Head of caudate nucleus (tissue), 42 donors: ENCODE measurements at regions not wholly inside any gene's neighbourhood (a gene's known extent, or its start where the extent isn't known, plus 50 kb on each side); places are given as distances from the start of the nearest gene placed in this dataset.
A peak's percentile ranks its signal among the peaks of the same experiment; 100 is the strongest.
"Not testable (repeated sequence)": the region's sequence is repeated elsewhere in the genome, so short reads cannot be mapped to it uniquely, and the experiment has no call there.

Source experiments
- DNase-seq, 42 donors: peaks; one replicate each; pipeline versions ENCODE4 v3.0.0 to v3.0.0-alpha.2; 2020 to 2021; ENCODE audit warnings: mixed read lengths in 7 of 42
- intact Hi-C: fragments of 100-400 bp; cut with DNase I; formaldehyde crosslinking; loops from one replicate; pipeline ENCODE4 v1.15.0; 2022

DNA sequence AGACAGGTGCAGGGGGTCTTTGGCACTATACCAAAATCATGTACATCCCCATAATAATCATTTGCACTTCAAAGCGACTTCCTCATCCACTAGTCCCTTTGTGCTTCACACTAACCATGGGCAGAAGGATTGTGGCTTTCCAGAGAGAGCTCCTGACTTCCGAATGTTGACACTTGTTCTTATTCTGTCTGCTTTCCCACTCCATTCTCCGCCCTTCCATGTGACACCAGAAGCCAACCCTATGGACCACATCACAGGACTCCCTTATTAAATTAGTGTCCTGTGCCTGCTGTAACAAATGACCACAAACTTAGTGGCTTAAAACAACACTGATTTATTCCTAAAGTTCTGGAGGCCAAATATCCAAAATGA lies 91.6 kb downstream of the CMC2 start:
- DNase-seq, result no peak
- intact Hi-C loops, result no loop called here

- intact Hi-C loops, result no loop called here
- DNase-seq, result no peak
Observed at GRCh38 chr16:80914379-80915078, 92.2 kb downstream of the CMC2 start.

- intact Hi-C loops, result no loop called here
Observed at GRCh38 chr16:80913397-80913796, 93.3 kb downstream of the CMC2 start.

GRCh38 chr16:80912651-80913050 lies 94.0 kb downstream of the CMC2 start:
- DNase-seq, result no peak
- intact Hi-C loops, result no loop called here

More at GRCh38 chr16:80913397-80913796, 93.3 kb downstream of the CMC2 start:
- DNase-seq, result no peak

DNA sequence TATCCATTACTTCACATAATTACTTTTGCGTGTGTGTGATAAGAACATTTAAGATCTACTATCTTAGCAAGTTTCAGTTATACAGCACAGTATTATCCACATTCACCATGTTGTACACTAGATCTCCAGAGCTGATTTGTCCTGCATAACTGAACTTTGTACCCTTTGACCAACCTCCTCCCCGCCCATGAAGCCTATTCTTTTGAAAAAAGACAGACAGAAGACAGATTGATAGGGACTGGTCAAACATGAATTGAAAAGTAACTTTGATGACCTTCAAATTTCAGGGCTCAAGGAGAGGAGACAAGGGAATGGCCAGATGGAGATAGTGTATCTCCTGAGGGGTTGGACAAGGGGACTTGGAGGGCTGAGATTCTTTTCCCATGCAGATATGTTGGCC lies 96.3 kb downstream of the CMC2 start:
- DNase-seq, result no peak
- intact Hi-C loops, result no loop called here

GRCh38 chr16:80909720-80910119 lies 97.0 kb downstream of the CMC2 start:
- DNase-seq, result no peak
- intact Hi-C loops, result no loop called here

GRCh38 chr16:80906169-80906568 lies 100.5 kb downstream of the CMC2 start:
- intact Hi-C loops, DNase-seq: not testable (repeated sequence)

DNA sequence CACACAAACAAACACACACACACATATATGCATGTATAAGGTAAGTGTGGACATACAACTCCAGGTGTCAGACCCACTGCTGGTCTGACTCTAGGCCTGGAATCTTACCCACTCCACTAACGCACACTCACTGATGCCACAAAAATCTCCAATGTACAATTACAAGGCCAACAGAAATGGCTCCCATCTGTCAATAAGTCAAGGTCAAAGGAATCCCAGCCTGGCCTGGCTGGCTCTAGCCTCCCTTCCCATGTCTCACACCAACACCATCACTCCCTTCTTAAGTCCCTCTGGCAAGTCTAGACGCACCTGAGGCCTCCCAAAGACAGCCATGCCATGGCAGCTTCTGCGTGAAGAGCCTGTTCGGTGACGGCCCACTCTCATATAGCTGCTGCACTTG lies 99.2 kb upstream of the CDYL2 start:
- intact Hi-C loops, result no loop called here
- DNase-seq, result no peak

- intact Hi-C loops, result no loop called here
- no peak for DNase-seq
Observed at GRCh38 chr16:80902306-80903110, 98.1 kb upstream of the CDYL2 start.

GRCh38 chr16:80900593-80900954 lies 96.2 kb upstream of the CDYL2 start:
- intact Hi-C loops, result no loop called here
- DNase-seq, result no peak

DNA sequence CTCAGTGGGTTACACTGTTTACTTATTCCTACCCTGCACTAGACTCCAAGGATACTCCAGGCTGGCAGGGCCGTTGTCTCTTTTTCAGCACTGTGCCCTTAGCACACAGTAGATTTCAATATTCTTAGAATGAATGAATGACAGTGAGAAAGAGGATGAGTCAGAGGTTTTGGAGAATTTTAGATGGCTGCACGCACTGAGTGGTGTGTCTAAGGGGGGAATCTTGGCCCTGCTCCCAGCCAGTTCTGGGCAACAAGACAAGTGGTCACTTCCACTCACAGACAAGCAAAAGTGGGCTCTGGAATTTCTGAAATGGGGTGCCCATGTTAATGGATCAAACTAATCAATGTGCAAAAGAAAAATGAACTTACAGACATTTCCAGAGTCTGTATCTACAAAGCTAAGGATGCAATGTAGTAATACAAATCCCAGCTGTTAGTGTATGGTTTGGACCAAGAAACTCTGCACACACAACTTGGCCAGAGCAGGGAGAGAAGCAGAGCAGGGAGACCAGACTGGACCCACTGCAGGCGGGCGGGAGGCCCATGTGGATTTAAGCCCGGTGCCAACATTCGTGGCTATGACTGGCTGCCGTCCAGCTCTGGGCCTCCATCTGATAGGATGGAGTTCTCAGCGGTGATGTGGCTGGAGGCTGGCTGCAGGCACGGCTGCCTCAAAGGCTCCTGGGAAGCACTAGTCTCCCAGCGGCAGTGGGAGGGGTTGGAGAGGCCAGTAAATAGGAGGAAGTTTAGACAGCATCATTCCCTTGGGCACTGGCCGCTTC lies 95.6 kb upstream of the CDYL2 start:
- DNase-seq, result peak; percentile 14 to 83 (median 54)
- intact Hi-C loops, result no loop called here

DNA sequence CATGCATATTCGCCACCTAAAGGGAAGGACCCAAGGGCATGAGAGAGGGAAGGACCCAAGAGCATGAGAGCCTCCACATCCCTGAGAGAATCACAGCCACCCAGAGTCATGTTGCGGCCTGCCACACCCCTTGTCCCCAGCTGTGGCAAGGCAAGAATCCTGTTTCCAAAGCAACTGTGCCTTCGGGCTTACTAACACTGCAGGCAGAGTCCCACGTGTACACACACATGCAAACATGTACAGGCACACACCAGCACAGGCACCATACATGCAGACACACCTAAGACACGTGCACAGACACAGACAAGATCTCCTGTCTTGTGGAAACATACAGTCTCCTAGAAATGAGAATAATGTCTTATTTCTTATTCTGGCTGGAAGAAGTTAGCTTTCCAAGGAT lies 92.4 kb upstream of the CDYL2 start:
- peak in 2 of 42 donors; percentile 3 to 26 for DNase-seq

DNA sequence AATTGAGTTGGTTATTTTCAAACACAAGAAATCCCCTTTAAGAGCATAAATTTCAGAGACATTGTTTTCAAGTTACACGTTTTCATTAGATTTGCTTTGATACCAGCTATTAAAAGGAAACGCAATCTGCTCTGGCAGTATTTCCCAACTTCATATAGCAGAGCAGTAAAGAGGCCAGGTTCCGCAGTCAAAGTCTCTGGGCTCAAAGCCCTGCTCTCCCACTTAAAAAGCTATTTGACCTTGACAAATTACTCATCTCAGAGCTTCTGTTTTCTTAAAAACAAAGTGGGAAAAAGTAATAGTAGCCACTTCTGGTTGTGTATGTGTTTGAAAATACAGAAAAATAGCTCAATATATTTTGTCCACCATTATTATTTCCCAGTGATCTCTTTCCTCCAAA lies 89.7 kb upstream of the CDYL2 start:
- DNase-seq, result no peak
- intact Hi-C loops, result no loop called here

More for the DNA sequence above, 92.4 kb upstream of the CDYL2 start:
- intact Hi-C loops, result no loop called here

DNA sequence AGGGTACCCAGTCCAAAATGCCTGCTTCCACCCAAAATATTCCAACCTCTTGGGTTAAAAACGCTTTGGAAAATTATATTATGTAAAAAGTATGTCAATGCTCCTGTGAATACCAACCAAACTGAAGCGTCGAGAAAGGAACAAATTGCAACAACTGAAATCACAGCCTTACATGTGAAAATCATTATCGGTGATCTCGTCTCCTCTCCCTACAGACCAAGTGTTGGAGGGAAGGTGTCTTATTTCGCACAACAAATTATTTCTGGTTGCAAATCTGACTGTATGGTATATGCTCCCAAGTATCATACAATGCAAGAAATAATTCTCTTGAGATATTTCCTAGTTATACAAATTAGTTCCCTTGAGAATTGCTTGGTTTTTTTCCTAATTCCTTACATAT lies 89.3 kb upstream of the CDYL2 start:
- intact Hi-C loops, result no loop called here
- no peak for DNase-seq

- DNase-seq, intact Hi-C loops: not testable (repeated sequence)
Observed at GRCh38 chr16:80892395-80892794, 88.0 kb upstream of the CDYL2 start.

GRCh38 chr16:80889779-80890359 lies 85.5 kb upstream of the CDYL2 start:
- no peak for DNase-seq
- intact Hi-C loops, result no loop called here

- intact Hi-C loops, result no loop called here
- DNase-seq, result no peak
Observed at GRCh38 chr16:80887062-80887461, 82.7 kb upstream of the CDYL2 start.

- no peak for DNase-seq
- intact Hi-C loops, result no loop called here
Observed at GRCh38 chr16:80883816-80884215, 79.4 kb upstream of the CDYL2 start.

DNA sequence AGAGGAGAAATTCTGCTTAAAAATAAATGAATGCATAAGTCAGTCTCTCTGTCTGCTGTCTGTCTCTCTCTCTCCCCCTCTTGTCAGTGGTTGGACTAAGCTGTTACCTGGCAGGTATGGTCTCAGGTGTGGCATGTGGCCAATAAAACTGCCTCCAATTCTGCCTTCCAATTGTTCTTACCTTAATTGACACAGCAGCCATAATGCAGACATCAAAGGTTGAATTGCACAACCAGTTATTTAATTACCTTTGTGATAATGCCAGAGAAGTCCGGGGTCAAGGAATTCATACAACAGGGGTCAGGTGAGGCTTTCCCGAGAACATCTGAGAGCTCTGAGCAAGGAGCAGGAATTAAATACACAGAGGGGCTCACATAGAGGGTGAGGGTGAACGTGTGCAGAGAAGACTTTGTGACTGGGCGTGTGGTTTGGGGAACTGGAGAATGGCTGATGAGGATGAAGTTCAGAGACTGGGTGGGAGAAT lies 78.8 kb upstream of the CDYL2 start:
- intact Hi-C loops, result no loop called here
- DNase-seq, result no peak

DNA sequence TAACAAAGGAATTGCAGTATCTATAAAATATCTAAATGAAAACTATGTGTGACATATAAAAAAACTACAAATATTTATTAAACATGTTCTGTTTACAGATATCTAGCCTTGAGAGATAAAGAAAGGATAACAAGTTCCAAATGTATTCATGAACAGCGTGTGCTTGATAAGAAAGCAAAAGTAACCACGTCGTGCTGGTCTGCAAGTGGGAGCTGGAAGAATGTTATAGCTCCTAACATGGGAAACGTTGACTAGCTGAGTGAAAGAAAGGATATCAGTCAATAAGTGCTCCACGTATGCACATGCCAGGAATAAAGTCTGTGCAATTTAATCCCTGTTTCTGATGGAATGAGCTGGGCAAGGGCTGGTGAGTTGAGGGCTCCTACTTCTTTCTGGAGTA lies 71.2 kb upstream of the CDYL2 start:
- no peak for DNase-seq
- intact Hi-C loops, result no loop called here
